Osteocyte (in vitro differentiated cells): ENCODE measurements at regions not wholly inside any gene's neighbourhood (a gene's known extent, or its start where the extent isn't known, plus 50 kb on each side); places are given as distances from the start of the nearest gene placed in this dataset.

Source experiments
- DNase-seq: peaks from one replicate; pipeline ENCODE4 v3.0.0; 2021; ENCODE audit warnings: mixed read lengths; ENCODE audit not compliant: unreplicated experiment; ENCODE audit errors: extremely low spot score
- H3K27ac Mint-ChIP-seq: one replicate; pipeline ENCODE4 v1.8.0; 2021; ENCODE audit warnings: mild to moderate bottlenecking, mixed read lengths; ENCODE audit not compliant: unreplicated experiment
- H3K27me3 Mint-ChIP-seq: one replicate; pipeline ENCODE4 v1.8.0; 2021; ENCODE audit warnings: mixed read lengths; ENCODE audit not compliant: unreplicated experiment
- H3K36me3 Mint-ChIP-seq: one replicate; pipeline ENCODE4 v1.8.0; 2021; ENCODE audit warnings: mixed read lengths; ENCODE audit not compliant: unreplicated experiment
- H3K4me1 Mint-ChIP-seq: one replicate; pipeline ENCODE4 v1.8.0; 2021; ENCODE audit warnings: mixed read lengths; ENCODE audit not compliant: unreplicated experiment
- H3K4me3 Mint-ChIP-seq: one replicate; pipeline ENCODE4 v1.8.0; 2021; ENCODE audit warnings: mild to moderate bottlenecking, moderate library complexity, mixed read lengths; ENCODE audit not compliant: unreplicated experiment
- H3K9me3 Mint-ChIP-seq: one replicate; pipeline ENCODE4 v1.8.0; 2021; ENCODE audit warnings: mixed read lengths; ENCODE audit not compliant: unreplicated experiment
- TF ChIP-seq, protein P1 (sequence below): fragments of 200-600 bp; sonication (generic); IDR thresholded peaks from 2 replicates; pipeline ENCODE4 v1.5.0; 2021; ENCODE audit warnings: antibody characterized with exemption, mild to moderate bottlenecking, moderate library complexity

GRCh38 chrX:91079342-91080114 is 355.1 kb upstream of the PABPC5 start:
- Mint-ChIP-seq H3K27ac (no peak overlapping the region), H3K4me1 (no peaks in the 10 kb centered on the region), H3K4me3 (no peak overlapping the region), H3K36me3 (no peaks in the 10 kb centered on the region), H3K27me3 (no peaks in the 10 kb centered on the region), H3K9me3 (peaks cover 20% of the 10 kb centered on the region)
- TF ChIP-seq, protein P1, sequence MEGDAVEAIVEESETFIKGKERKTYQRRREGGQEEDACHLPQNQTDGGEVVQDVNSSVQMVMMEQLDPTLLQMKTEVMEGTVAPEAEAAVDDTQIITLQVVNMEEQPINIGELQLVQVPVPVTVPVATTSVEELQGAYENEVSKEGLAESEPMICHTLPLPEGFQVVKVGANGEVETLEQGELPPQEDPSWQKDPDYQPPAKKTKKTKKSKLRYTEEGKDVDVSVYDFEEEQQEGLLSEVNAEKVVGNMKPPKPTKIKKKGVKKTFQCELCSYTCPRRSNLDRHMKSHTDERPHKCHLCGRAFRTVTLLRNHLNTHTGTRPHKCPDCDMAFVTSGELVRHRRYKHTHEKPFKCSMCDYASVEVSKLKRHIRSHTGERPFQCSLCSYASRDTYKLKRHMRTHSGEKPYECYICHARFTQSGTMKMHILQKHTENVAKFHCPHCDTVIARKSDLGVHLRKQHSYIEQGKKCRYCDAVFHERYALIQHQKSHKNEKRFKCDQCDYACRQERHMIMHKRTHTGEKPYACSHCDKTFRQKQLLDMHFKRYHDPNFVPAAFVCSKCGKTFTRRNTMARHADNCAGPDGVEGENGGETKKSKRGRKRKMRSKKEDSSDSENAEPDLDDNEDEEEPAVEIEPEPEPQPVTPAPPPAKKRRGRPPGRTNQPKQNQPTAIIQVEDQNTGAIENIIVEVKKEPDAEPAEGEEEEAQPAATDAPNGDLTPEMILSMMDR: no peak
- DNase-seq: no peak

- DNase-seq: no peak
- H3K4me1 Mint-ChIP-seq: no peaks in the 10 kb centered on the region
- H3K4me3 Mint-ChIP-seq: no peak overlapping the region
- no peak overlapping the region for H3K27ac Mint-ChIP-seq
- TF ChIP-seq, protein P1: no peak
- H3K27me3 Mint-ChIP-seq: no peaks in the 10 kb centered on the region
- peaks cover 21% of the 10 kb centered on the region for H3K9me3 Mint-ChIP-seq
- no peaks in the 10 kb centered on the region for H3K36me3 Mint-ChIP-seq
These were observed 353.8 kb upstream of the PABPC5 start for GRCh38 chrX:91080822-91081221.

DNA sequence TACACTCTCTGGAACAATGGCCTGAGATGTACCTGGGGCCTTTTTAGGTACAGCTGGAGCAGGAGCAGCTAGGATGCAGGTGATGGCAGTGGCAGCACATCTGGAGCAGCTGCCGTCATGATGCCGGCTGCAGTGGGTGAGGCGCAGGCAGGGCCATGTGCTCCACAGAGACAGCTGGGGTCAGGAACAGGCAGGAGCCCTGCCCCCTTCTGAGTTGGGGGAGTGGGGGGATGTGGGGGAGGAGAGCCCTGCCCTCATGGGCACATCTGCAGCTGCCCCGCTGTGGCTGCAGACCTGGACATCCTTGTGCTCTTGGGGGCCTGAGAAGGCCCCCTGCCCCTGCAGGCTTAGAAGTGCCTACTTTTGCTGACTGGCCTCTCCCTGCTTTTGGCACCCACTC is 352.8 kb upstream of the PABPC5 start:
- peaks cover 21% of the 10 kb centered on the region for H3K9me3 Mint-ChIP-seq
- H3K36me3 Mint-ChIP-seq: no peaks in the 10 kb centered on the region
- H3K27me3 Mint-ChIP-seq: no peaks in the 10 kb centered on the region
- H3K4me3 Mint-ChIP-seq: no peak overlapping the region
- H3K27ac Mint-ChIP-seq: no peak overlapping the region
- TF ChIP-seq, protein P1: no peak
- no peak for DNase-seq
- no peaks in the 10 kb centered on the region for H3K4me1 Mint-ChIP-seq

- Mint-ChIP-seq H3K9me3 (peaks cover 50% of the 10 kb centered on the region), H3K4me1 (no peaks in the 10 kb centered on the region), H3K27ac (no peak overlapping the region), H3K4me3 (no peak overlapping the region), H3K36me3 (no peaks in the 10 kb centered on the region), H3K27me3 (no peaks in the 10 kb centered on the region)
- TF ChIP-seq, protein P1: no peak
- DNase-seq: no peak
These were observed 325.9 kb upstream of the PABPC5 start for GRCh38 chrX:91108761-91109160.

- DNase-seq: no peak
- Mint-ChIP-seq H3K27ac (no peak overlapping the region), H3K4me1 (no peaks in the 10 kb centered on the region), H3K36me3 (no peaks in the 10 kb centered on the region), H3K4me3 (no peak overlapping the region), H3K9me3 (peaks cover 27% of the 10 kb centered on the region), H3K27me3 (no peaks in the 10 kb centered on the region)
- TF ChIP-seq, protein P1: no peak
These were observed 312.4 kb upstream of the PABPC5 start for GRCh38 chrX:91122151-91122694.
